KMS-11 (cell line): ENCODE measurements at regions not wholly inside any gene's neighbourhood (a gene's known extent, or its start where the extent isn't known, plus 50 kb on each side); places are given as distances from the start of the nearest gene placed in this dataset.

Source experiments
- H2AFZ ChIP-seq: fragments of 200-600 bp; sonication (generic); 2 replicates; pipeline ENCODE4 v1.6.1; 2016; ENCODE audit warnings: antibody characterized with exemption, mixed run types, low read depth
- H3K27ac ChIP-seq: fragments of 200-600 bp; sonication (generic); 2 replicates; pipeline ENCODE4 v1.6.1; 2016; ENCODE audit warnings: mild to moderate bottlenecking, mixed run types
- H3K27me3 ChIP-seq: fragments of 200-600 bp; sonication (generic); 2 replicates; pipeline ENCODE4 v1.6.1; 2017; ENCODE audit warnings: mild to moderate bottlenecking, low read depth, mixed run types, moderate library complexity; ENCODE audit not compliant: insufficient read depth
- H3K36me3 ChIP-seq: fragments of 200-600 bp; sonication (generic); 2 replicates; pipeline ENCODE4 v1.6.1; 2017; ENCODE audit warnings: mild to moderate bottlenecking, mixed run types; ENCODE audit not compliant: insufficient read depth
- H3K4me1 ChIP-seq: fragments of 200-600 bp; sonication (generic); 2 replicates; pipeline ENCODE4 v1.6.1; 2016; ENCODE audit warnings: mild to moderate bottlenecking, low read depth, mixed run types; ENCODE audit not compliant: poor library complexity, severe bottlenecking
- H3K4me2 ChIP-seq: fragments of 200-600 bp; sonication (generic); 2 replicates; pipeline ENCODE4 v1.7.0; 2016; ENCODE audit warnings: mild to moderate bottlenecking, mixed run types
- H3K4me3 ChIP-seq: fragments of 200-600 bp; sonication (generic); IDR thresholded peaks from 2 replicates; pipeline ENCODE4 v1.6.1; 2017; ENCODE audit warnings: low read depth, low read length, mixed read lengths; ENCODE audit not compliant: insufficient read depth
- H3K79me2 ChIP-seq: fragments of 200-600 bp; sonication (generic); 2 replicates; pipeline ENCODE4 v1.6.1; 2016; ENCODE audit warnings: low read depth, mixed run types; ENCODE audit not compliant: insufficient read depth
- H3K9ac ChIP-seq: fragments of 200-600 bp; sonication (generic); 2 replicates; pipeline ENCODE4 v1.6.1; 2016; ENCODE audit warnings: mild to moderate bottlenecking, mixed run types
- H4K20me1 ChIP-seq: fragments of 200-600 bp; sonication (generic); 2 replicates; pipeline ENCODE4 v1.6.1; 2016; ENCODE audit warnings: mild to moderate bottlenecking, mixed run types; ENCODE audit not compliant: insufficient read depth
- TF ChIP-seq, protein P1 (sequence below): fragments of 200-600 bp; sonication (generic); conservative IDR thresholded peaks from 2 replicates; pipeline ENCODE4 v1.6.1; 2017; ENCODE audit warnings: low read depth, mild to moderate bottlenecking, antibody characterized with exemption, low read length, moderate library complexity, mixed read lengths

DNA sequence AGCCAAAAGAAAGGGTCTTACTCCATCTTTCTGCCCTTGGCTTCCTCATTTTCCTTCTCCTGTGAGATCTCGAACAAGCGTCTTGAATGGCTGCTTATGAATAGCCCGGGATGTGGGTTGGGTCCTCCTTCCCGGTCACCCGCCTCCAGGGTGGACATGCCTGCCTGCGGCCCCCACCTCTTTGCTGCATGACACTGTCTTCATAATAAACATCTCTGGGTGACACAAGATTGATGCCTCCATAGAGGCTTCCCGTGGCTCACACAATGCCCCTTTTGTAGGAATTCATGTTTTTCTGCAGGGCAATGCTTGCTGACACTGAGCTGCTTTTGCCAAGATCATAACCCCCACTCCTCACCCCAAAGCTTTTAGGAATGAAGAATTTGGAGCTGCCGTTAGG, 125.9 kb downstream of the ZNF664 start:
- H3K4me1 ChIP-seq, result peaks cover 4% of the 10 kb centered on the region
- H4K20me1 ChIP-seq, result no peaks in the 10 kb centered on the region
- H3K36me3 ChIP-seq, result no peaks in the 10 kb centered on the region
- no peak overlapping the region for H3K4me3 ChIP-seq
- H3K27ac ChIP-seq, result no peak overlapping the region
- no peak overlapping the region for H3K9ac ChIP-seq
- no peak overlapping the region for H3K4me2 ChIP-seq
- no peaks in the 10 kb centered on the region for H3K27me3 ChIP-seq
- no peak overlapping the region for H2AFZ ChIP-seq
- TF ChIP-seq, protein P1, sequence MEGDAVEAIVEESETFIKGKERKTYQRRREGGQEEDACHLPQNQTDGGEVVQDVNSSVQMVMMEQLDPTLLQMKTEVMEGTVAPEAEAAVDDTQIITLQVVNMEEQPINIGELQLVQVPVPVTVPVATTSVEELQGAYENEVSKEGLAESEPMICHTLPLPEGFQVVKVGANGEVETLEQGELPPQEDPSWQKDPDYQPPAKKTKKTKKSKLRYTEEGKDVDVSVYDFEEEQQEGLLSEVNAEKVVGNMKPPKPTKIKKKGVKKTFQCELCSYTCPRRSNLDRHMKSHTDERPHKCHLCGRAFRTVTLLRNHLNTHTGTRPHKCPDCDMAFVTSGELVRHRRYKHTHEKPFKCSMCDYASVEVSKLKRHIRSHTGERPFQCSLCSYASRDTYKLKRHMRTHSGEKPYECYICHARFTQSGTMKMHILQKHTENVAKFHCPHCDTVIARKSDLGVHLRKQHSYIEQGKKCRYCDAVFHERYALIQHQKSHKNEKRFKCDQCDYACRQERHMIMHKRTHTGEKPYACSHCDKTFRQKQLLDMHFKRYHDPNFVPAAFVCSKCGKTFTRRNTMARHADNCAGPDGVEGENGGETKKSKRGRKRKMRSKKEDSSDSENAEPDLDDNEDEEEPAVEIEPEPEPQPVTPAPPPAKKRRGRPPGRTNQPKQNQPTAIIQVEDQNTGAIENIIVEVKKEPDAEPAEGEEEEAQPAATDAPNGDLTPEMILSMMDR, result no peak
- no peaks in the 10 kb centered on the region for H3K79me2 ChIP-seq

DNA sequence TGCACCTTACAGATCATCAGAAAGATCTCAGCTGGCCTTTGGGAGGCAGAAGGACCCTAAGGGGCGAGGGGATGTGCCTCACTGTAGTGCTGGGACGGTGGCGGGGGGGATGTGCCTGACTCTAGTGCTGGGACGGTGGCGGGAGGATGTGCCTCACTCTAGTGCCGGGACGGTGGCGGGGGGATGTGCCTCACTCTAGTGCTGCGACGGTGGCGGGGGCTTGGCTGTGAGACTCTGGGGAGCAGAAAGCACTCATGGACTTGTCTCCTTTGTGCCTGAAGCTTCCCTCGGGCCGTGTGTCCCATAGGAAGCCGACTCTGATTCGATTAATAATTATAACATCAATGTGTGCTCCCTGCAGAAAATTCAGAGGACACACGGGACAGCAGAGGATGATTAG, 126.6 kb downstream of the ZNF664 start:
- Histone ChIP-seq H3K9ac (no peak overlapping the region), H3K79me2 (no peaks in the 10 kb centered on the region)
- TF ChIP-seq, protein P1, result no peak

DNA sequence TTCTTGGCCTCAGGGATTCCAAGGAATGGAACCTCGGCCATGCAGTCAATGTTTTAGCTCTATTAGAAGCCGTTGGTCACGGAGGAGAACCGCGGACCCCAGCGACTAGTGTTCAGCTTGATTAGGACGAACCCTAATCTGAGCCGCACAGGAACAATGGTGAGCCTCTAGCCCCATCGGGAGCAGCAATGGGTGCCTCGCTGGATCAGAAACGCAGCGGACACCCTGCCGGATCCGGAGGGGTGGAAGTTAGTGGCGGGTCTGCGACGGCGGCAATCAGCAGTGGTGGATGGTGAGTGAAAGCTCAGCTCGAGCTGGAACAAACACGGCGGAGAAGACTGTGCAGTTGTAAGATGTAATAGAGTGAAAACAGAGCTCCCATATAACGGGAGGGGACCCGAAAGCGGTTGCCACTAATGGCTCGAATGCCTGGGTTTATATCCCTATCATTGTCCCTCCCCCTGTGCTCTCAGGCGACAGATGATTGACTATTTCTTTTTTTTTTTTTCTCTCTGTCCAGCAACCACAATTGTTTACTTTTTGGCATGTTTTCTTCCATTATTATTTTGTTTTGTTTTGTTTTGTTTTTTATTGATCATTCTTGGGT, 127.7 kb downstream of the ZNF664 start:
- Histone ChIP-seq H3K36me3 (no peaks in the 10 kb centered on the region), H4K20me1 (no peaks in the 10 kb centered on the region), H3K4me2 (no peak overlapping the region), H3K9ac (no peak overlapping the region), H3K27me3 (no peaks in the 10 kb centered on the region), H2AFZ (no peak overlapping the region), H3K27ac (no peak overlapping the region), H3K79me2 (no peaks in the 10 kb centered on the region), H3K4me1 (no peaks in the 10 kb centered on the region), H3K4me3 (no peak overlapping the region)
- TF ChIP-seq, protein P1, result no peak

More for the DNA sequence above, 126.6 kb downstream of the ZNF664 start:
- no peak overlapping the region for H3K27ac ChIP-seq
- no peaks in the 10 kb centered on the region for H3K27me3 ChIP-seq
- H3K4me1 ChIP-seq, result peaks cover 4% of the 10 kb centered on the region
- H2AFZ ChIP-seq, result no peak overlapping the region
- no peaks in the 10 kb centered on the region for H3K36me3 ChIP-seq
- no peak overlapping the region for H3K4me2 ChIP-seq
- no peak overlapping the region for H3K4me3 ChIP-seq
- H4K20me1 ChIP-seq, result no peaks in the 10 kb centered on the region

DNA sequence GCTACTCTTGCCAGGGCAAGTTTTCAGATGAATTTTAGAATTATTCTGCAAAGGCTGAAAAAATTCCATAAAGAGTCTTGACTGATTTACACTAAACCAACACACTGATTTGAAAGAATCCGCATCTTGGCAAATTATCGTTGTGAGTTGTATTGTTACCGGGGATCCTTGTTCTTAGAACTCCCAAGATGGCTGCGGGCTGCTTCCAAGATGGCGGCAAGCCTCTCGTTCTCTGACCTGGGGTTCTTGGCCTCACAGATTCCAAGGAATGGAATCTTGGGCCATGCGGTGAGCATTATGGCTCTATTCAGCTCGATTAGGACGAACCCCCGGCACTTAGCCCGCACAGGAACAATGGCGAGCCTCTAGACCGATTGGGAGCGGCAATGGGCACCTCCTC, 132.5 kb downstream of the ZNF664 start:
- H3K9ac ChIP-seq, result no peak overlapping the region
- peaks cover 6% of the 10 kb centered on the region for H3K4me1 ChIP-seq
- H3K27me3 ChIP-seq, result no peaks in the 10 kb centered on the region
- no peaks in the 10 kb centered on the region for H3K79me2 ChIP-seq
- H3K27ac ChIP-seq, result no peak overlapping the region
- no peak overlapping the region for H3K4me2 ChIP-seq
- no peaks in the 10 kb centered on the region for H3K36me3 ChIP-seq
- H2AFZ ChIP-seq, result no peak overlapping the region
- H4K20me1 ChIP-seq, result no peaks in the 10 kb centered on the region
- no peak overlapping the region for H3K4me3 ChIP-seq
- TF ChIP-seq, protein P1, result no peak
